Hepatocyte (in vitro differentiated cells): ENCODE measurements at regions not wholly inside any gene's neighbourhood (a gene's known extent, or its start where the extent isn't known, plus 50 kb on each side); places are given as distances from the start of the nearest gene placed in this dataset.

Source experiments
- DNase-seq: peaks from one replicate; pipeline ENCODE4 v3.0.0-alpha.2; 2016; ENCODE audit warnings: low spot score
- H2AFZ ChIP-seq: fragments of 200-600 bp; sonication (generic); 2 replicates; pipeline ENCODE4 v1.6.0; 2016; ENCODE audit warnings: antibody characterized with exemption, mild to moderate bottlenecking
- H3K27ac ChIP-seq: fragments of 200-600 bp; sonication (generic); 2 replicates; pipeline ENCODE4 v1.5.1; 2016; ENCODE audit warnings: mild to moderate bottlenecking
- H3K27me3 ChIP-seq: fragments of 200-600 bp; sonication (generic); 2 replicates; pipeline ENCODE4 v1.6.1; 2016
- H3K36me3 ChIP-seq: fragments of 200-600 bp; sonication (generic); replicated peaks from 2 replicates; pipeline ENCODE4 v1.5.1; 2016; ENCODE audit warnings: low read depth; ENCODE audit not compliant: insufficient read depth
- H3K4me1 ChIP-seq: fragments of 200-600 bp; sonication (generic); 2 replicates; pipeline ENCODE4 v1.5.1; 2016; ENCODE audit warnings: mild to moderate bottlenecking, moderate library complexity; ENCODE audit not compliant: insufficient read depth
- H3K4me2 ChIP-seq: fragments of 200-600 bp; sonication (generic); 2 replicates; pipeline ENCODE4 v1.6.0; 2016
- H3K4me3 ChIP-seq: fragments of 200-600 bp; sonication (generic); 2 replicates; pipeline ENCODE4 v1.5.1; 2016; ENCODE audit warnings: mild to moderate bottlenecking
- H3K79me2 ChIP-seq: fragments of 200-600 bp; sonication (generic); 2 replicates; pipeline ENCODE4 v1.6.0; 2017; ENCODE audit warnings: mild to moderate bottlenecking
- H3K9me2 ChIP-seq: fragments of 200-600 bp; sonication (generic); replicated peaks from 2 replicates; pipeline ENCODE4 v1.6.0; 2017; ENCODE audit warnings: mild to moderate bottlenecking; ENCODE audit not compliant: insufficient read depth
- H3K9me3 ChIP-seq: fragments of 200-600 bp; sonication (generic); 2 replicates; pipeline ENCODE4 v1.5.1; 2016; ENCODE audit warnings: low read depth, mild to moderate bottlenecking
- H4K20me1 ChIP-seq: fragments of 200-600 bp; sonication (generic); 2 replicates; pipeline ENCODE4 v1.6.0; 2016; ENCODE audit warnings: mild to moderate bottlenecking; ENCODE audit not compliant: insufficient read depth, poor library complexity, severe bottlenecking
- CTCF ChIP-seq: fragments of 200-600 bp; sonication (generic); IDR thresholded peaks from 2 replicates; pipeline ENCODE4 v1.5.1; 2016; ENCODE audit warnings: antibody characterized with exemption, mild to moderate bottlenecking; ENCODE audit not compliant: poor library complexity
- EZH2 ChIP-seq: fragments of 200-600 bp; sonication (generic); IDR thresholded peaks from 2 replicates; pipeline ENCODE4 v1.6.1; 2016; ENCODE audit warnings: antibody characterized with exemption, mild to moderate bottlenecking, borderline replicate concordance
- EZH2phosphoT487 ChIP-seq: fragments of 200-600 bp; sonication (generic); IDR thresholded peaks from one replicate; pipeline ENCODE4 v1.6.1; 2018; ENCODE audit warnings: antibody characterized with exemption, mild to moderate bottlenecking, low read depth, moderate library complexity; ENCODE audit not compliant: unreplicated experiment, severe bottlenecking
- WGBS: methylation state at CpG from one replicate; pipeline ENCODE4 v1.1.6; 2016; ENCODE audit warnings: low lambda C conversion rate; ENCODE audit errors: missing lambda C conversion rate; 5-methylcytosine and 5-hydroxymethylcytosine counted together

GRCh38 chr1:4517186-4517954 lies 137.0 kb upstream of the AJAP1 start:
- Histone ChIP-seq H3K4me2 (peak overlapping the region; percentile 11), H3K4me3 (no peak overlapping the region), H3K27ac (no peak overlapping the region), H4K20me1 (no peaks in the 10 kb centered on the region), H3K9me2 (no peaks in the 10 kb centered on the region), H2AFZ (no peak overlapping the region), H3K36me3 (no peaks in the 10 kb centered on the region), H3K4me1 (peaks cover 2% of the 10 kb centered on the region), H3K79me2 (no peaks in the 10 kb centered on the region), H3K9me3 (no peaks in the 10 kb centered on the region), H3K27me3 (no peaks in the 10 kb centered on the region)
- WGBS = 77% methylated on average over 19 of the region's 19 CpGs
- TF ChIP-seq EZH2phosphoT487 (no peak), EZH2 (no peak), CTCF (no peak)
- no peak for DNase-seq

- Histone ChIP-seq H3K36me3 (no peaks in the 10 kb centered on the region), H3K4me3 (no peak overlapping the region), H4K20me1 (no peaks in the 10 kb centered on the region), H3K4me1 (peaks cover 2% of the 10 kb centered on the region), H3K27me3 (no peaks in the 10 kb centered on the region), H3K9me2 (no peaks in the 10 kb centered on the region), H2AFZ (no peak overlapping the region), H3K4me2 (no peak overlapping the region), H3K27ac (no peak overlapping the region), H3K9me3 (no peaks in the 10 kb centered on the region), H3K79me2 (no peaks in the 10 kb centered on the region)
- no peak for DNase-seq
- WGBS = 92% methylated on average over 7 of the region's 7 CpGs
- no peak for TF ChIP-seq EZH2phosphoT487
- TF ChIP-seq CTCF = no peak
- no peak for TF ChIP-seq EZH2
Measured at GRCh38 chr1:4518621-4519020, 135.8 kb upstream of the AJAP1 start.

DNA sequence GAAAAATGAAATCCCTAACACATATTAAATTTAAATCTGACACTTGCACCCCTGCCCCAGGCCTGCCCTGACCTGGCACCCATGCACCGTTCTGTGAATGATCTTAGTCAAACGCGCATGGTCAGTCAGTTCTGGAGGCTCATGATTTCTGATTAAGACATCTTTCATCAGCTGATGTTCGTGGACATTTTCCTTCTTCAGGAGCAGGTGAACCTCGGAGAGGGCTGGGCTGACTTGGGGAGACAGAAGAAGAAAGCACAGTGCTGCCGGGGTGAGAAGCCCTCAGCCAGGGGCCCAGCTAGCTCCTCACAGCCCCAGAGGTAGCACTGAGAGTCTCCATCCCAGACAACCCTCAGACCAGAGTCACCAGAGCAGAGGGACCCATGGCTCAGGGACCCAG lies 134.5 kb upstream of the AJAP1 start:
- Histone ChIP-seq H3K9me2 (no peaks in the 10 kb centered on the region), H3K27ac (no peak overlapping the region), H4K20me1 (no peaks in the 10 kb centered on the region), H3K27me3 (no peaks in the 10 kb centered on the region), H3K9me3 (no peaks in the 10 kb centered on the region), H3K4me3 (no peak overlapping the region), H3K4me2 (no peak overlapping the region), H3K79me2 (no peaks in the 10 kb centered on the region), H3K4me1 (peaks cover 2% of the 10 kb centered on the region), H3K36me3 (no peaks in the 10 kb centered on the region), H2AFZ (no peak overlapping the region)
- no peak for DNase-seq
- TF ChIP-seq EZH2 (no peak), CTCF (no peak), EZH2phosphoT487 (no peak)
- WGBS = 98% methylated on average over 6 of the region's 6 CpGs
